ENCODE measurements at regions not wholly inside any gene's neighbourhood (a gene's known extent, or its start where the extent isn't known, plus 50 kb on each side); places are given as distances from the start of the nearest gene placed in this dataset.

DNA sequence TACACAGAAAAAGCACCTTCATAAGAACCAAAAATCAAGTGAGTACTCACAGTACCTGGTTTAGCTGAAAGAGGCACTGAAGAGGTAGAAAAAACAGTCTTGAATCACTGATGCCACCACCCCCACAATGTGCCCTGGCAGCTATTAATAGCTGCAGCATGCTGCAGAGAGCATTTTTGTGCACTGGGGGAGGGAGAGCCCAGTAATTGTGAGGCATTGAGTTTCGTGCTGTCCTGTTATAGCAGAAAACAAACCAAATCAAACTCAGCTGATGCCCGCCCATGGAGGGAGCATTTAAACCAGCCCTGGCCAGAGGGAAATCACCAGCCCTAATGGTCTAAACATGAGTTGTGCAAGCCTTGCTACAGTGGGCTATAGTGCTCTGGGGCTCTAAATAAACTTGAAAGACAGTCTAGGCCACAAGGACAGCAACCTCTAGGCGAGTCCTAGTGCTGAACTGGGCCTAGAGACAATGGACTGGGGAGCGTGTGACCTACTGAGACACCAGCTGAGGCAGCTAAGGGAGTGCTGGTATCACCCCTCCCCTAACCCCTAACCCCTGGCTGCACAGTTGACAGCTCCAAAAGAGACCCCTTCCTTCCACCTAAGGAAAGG lies 106.3 kb upstream of the TMLHE start:
- Histone ChIP-seq H3K4me3 (ENCODE audit: low read length) (no peak overlapping the region), H3K4me2 (ENCODE audit: low read length) (no peak overlapping the region), H2BK120ac (ENCODE audit: low read depth, low read length) (no peak overlapping the region), H3K79me2 (ENCODE audit: control insufficient read depth, insufficient read depth, low read length) (no peaks in the 10 kb centered on the region), H3K23ac (ENCODE audit: low read length) (no peak overlapping the region), H3K27me3 (ENCODE audit: insufficient read depth, low read length, poor library complexity) (no peaks in the 10 kb centered on the region), H3K4ac (ENCODE audit: low read depth, low read length) (no peak overlapping the region), H4K8ac (ENCODE audit: low read depth, low read length) (no peak overlapping the region), H3K9ac (ENCODE audit: low read length) (no peak overlapping the region), H3K4me1 (ENCODE audit: control insufficient read depth, low read depth, low read length) (no peaks in the 10 kb centered on the region), H3K56ac (ENCODE audit: low read length) (no peak overlapping the region), H3K18ac (ENCODE audit: low read length) (no peak overlapping the region), H4K5ac (ENCODE audit: low read length) (no peak overlapping the region), H2BK5ac (ENCODE audit: low read length) (no peak overlapping the region), H2BK15ac (replicated peaks; ENCODE audit: low read depth) (no peak overlapping the region), H3K27ac (ENCODE audit: low read depth, low read length) (no peak overlapping the region), H3K79me1 (ENCODE audit: low read length) (no peaks in the 10 kb centered on the region), H2AK5ac (ENCODE audit: low read length) (no peak overlapping the region), H3K36me3 (ENCODE audit: control insufficient read depth, insufficient read depth, low read length) (no peaks in the 10 kb centered on the region)
- DNase-seq = no peak
- no CpG with 5 or more reads among the region's 4 CpGs for WGBS (ENCODE audit: extremely low coverage, insufficient coverage, low lambda C conversion rate)

DNA sequence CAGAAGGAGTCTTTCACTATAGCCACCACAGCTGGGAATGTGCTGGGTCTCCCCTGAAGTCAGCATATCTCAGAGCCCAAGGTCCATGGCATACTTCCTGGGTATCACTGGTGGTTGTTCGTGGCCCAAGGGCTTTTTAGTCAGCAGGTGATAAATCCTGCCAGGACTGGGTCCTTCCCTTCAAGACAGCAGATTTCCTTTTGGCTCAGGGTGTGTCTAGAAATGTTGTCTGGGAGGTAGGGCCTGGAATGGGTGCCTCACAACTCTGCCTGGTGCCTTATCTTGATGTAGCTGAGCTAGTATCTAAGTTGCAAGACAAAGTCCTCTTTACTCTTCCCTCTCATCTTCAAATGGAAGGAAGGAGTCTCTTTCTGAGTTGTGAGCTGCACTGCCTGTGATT lies 102.4 kb upstream of the TMLHE start:
- no peak for DNase-seq
- no CpG with 5 or more reads among the region's 1 CpG for WGBS (ENCODE audit: extremely low coverage, insufficient coverage, low lambda C conversion rate)
- Histone ChIP-seq H3K79me1 (ENCODE audit: low read length) (no peaks in the 10 kb centered on the region), H2BK120ac (ENCODE audit: low read depth, low read length) (no peak overlapping the region), H3K36me3 (ENCODE audit: control insufficient read depth, insufficient read depth, low read length) (no peaks in the 10 kb centered on the region), H3K4me1 (ENCODE audit: control insufficient read depth, low read depth, low read length) (no peaks in the 10 kb centered on the region), H3K23ac (ENCODE audit: low read length) (no peak overlapping the region), H2BK15ac (replicated peaks; ENCODE audit: low read depth) (no peak overlapping the region), H4K5ac (ENCODE audit: low read length) (no peak overlapping the region), H3K4ac (ENCODE audit: low read depth, low read length) (no peak overlapping the region), H3K27me3 (ENCODE audit: insufficient read depth, low read length, poor library complexity) (no peaks in the 10 kb centered on the region), H2AK5ac (ENCODE audit: low read length) (no peak overlapping the region), H3K27ac (ENCODE audit: low read depth, low read length) (no peak overlapping the region), H3K9ac (ENCODE audit: low read length) (no peak overlapping the region), H3K79me2 (ENCODE audit: control insufficient read depth, insufficient read depth, low read length) (no peaks in the 10 kb centered on the region), H2BK5ac (ENCODE audit: low read length) (no peak overlapping the region), H4K8ac (ENCODE audit: low read depth, low read length) (no peak overlapping the region), H3K4me2 (ENCODE audit: low read length) (no peak overlapping the region), H3K56ac (ENCODE audit: low read length) (no peak overlapping the region), H3K4me3 (ENCODE audit: low read length) (no peak overlapping the region), H3K18ac (ENCODE audit: low read length) (no peak overlapping the region)

DNA sequence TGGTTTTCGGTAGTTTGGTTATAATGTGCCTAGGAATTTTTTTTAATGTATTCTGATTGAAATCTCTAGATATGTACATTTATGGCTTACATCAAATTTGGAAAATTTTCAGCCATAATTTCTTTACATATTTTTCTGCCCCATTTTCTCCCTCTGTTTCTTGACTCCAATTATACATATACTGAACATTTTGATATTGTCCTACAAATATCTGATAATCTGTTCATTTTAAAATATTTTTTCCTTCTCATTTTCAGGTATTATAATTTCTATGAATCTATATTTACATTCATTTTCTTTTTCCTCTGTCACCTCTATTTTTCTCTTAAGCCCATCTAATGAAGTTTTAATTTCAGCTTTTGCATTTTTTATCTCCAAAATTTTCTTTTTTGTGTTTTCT lies 82.7 kb upstream of the TMLHE start:
- no CpG with 5 or more reads among the region's 1 CpG for WGBS (ENCODE audit: extremely low coverage, insufficient coverage, low lambda C conversion rate)
- H3K4me3 ChIP-seq (ENCODE audit: low read length) = no peak overlapping the region
- no peak overlapping the region for H3K4ac ChIP-seq (ENCODE audit: low read depth, low read length)
- H2BK5ac ChIP-seq (ENCODE audit: low read length) = no peak overlapping the region
- no peak overlapping the region for H4K5ac ChIP-seq (ENCODE audit: low read length)
- H3K36me3 ChIP-seq (ENCODE audit: control insufficient read depth, insufficient read depth, low read length) = no peaks in the 10 kb centered on the region
- no peak for DNase-seq
- H3K79me2 ChIP-seq (ENCODE audit: control insufficient read depth, insufficient read depth, low read length) = no peaks in the 10 kb centered on the region
- no peaks in the 10 kb centered on the region for H3K27me3 ChIP-seq (ENCODE audit: insufficient read depth, low read length, poor library complexity)
- no peak overlapping the region for H2BK15ac ChIP-seq (replicated peaks; ENCODE audit: low read depth)
- no peak overlapping the region for H3K23ac ChIP-seq (ENCODE audit: low read length)
- no peak overlapping the region for H2BK120ac ChIP-seq (ENCODE audit: low read depth, low read length)
- H3K4me2 ChIP-seq (ENCODE audit: low read length) = no peak overlapping the region
- no peak overlapping the region for H4K8ac ChIP-seq (ENCODE audit: low read depth, low read length)
- H2AK5ac ChIP-seq (ENCODE audit: low read length) = no peak overlapping the region
- no peaks in the 10 kb centered on the region for H3K79me1 ChIP-seq (ENCODE audit: low read length)
- H3K18ac ChIP-seq (ENCODE audit: low read length) = no peak overlapping the region
- H3K56ac ChIP-seq (ENCODE audit: low read length) = no peak overlapping the region
- H3K4me1 ChIP-seq (ENCODE audit: control insufficient read depth, low read depth, low read length) = no peaks in the 10 kb centered on the region
- no peak overlapping the region for H3K9ac ChIP-seq (ENCODE audit: low read length)
- no peak overlapping the region for H3K27ac ChIP-seq (ENCODE audit: low read depth, low read length)

DNA sequence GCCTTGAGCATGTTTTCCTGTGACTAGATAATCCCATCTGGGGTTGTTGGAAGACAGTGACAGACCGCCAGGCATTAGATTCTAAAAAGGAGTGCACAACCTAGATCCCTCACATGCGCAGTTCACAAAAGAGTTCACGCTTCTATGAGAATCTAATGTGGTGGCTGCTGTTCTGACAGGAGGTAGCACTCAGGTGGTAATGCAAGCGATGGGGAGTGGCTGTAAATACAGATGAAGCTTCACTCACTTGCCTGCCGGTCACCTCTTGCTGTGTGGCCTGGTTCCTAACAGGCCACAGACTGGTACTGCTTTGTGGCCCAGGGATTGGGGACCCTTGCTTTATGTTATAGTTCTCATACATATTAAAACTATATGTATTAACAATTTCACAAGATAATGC lies 81.9 kb upstream of the TMLHE start:
- H2BK120ac ChIP-seq (ENCODE audit: low read depth, low read length) = no peak overlapping the region
- no peak for DNase-seq
- H3K79me1 ChIP-seq (ENCODE audit: low read length) = no peaks in the 10 kb centered on the region
- H2BK15ac ChIP-seq (replicated peaks; ENCODE audit: low read depth) = no peak overlapping the region
- no peaks in the 10 kb centered on the region for H3K4me1 ChIP-seq (ENCODE audit: control insufficient read depth, low read depth, low read length)
- H2AK5ac ChIP-seq (ENCODE audit: low read length) = no peak overlapping the region
- H3K9ac ChIP-seq (ENCODE audit: low read length) = no peak overlapping the region
- no peak overlapping the region for H4K5ac ChIP-seq (ENCODE audit: low read length)
- H3K27ac ChIP-seq (ENCODE audit: low read depth, low read length) = no peak overlapping the region
- H3K4me2 ChIP-seq (ENCODE audit: low read length) = no peak overlapping the region
- H4K8ac ChIP-seq (ENCODE audit: low read depth, low read length) = no peak overlapping the region
- no peak overlapping the region for H3K18ac ChIP-seq (ENCODE audit: low read length)
- H3K27me3 ChIP-seq (ENCODE audit: insufficient read depth, low read length, poor library complexity) = no peaks in the 10 kb centered on the region
- no peak overlapping the region for H3K4me3 ChIP-seq (ENCODE audit: low read length)
- no peak overlapping the region for H3K4ac ChIP-seq (ENCODE audit: low read depth, low read length)
- no peak overlapping the region for H3K23ac ChIP-seq (ENCODE audit: low read length)
- H3K36me3 ChIP-seq (ENCODE audit: control insufficient read depth, insufficient read depth, low read length) = no peaks in the 10 kb centered on the region
- H2BK5ac ChIP-seq (ENCODE audit: low read length) = no peak overlapping the region
- no peaks in the 10 kb centered on the region for H3K79me2 ChIP-seq (ENCODE audit: control insufficient read depth, insufficient read depth, low read length)
- H3K56ac ChIP-seq (ENCODE audit: low read length) = no peak overlapping the region
- no CpG with 5 or more reads among the region's 5 CpGs for WGBS (ENCODE audit: extremely low coverage, insufficient coverage, low lambda C conversion rate)

DNA sequence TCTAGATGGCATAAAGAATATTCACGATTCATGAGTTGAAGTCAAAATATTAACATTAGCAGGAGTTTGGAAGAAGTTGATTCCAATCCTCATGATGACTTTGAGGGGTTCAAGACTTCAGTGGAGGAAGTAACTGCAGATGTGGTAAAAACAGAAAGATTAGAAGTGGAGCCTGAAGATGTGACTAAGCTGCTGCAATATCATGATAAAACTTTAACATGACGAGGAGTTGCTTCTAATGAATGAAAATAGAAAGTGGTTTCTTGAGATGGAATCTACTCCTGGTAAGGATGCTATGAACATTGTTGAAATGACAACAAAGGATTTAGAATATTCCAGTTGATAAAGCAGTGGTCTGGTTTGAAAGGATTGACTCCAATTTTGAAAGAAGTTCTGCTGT lies 70.1 kb upstream of the TMLHE start:
- Histone ChIP-seq H3K56ac (ENCODE audit: low read length) (no peak overlapping the region), H3K9ac (ENCODE audit: low read length) (no peak overlapping the region), H3K18ac (ENCODE audit: low read length) (no peak overlapping the region), H3K36me3 (ENCODE audit: control insufficient read depth, insufficient read depth, low read length) (no peaks in the 10 kb centered on the region), H3K27ac (ENCODE audit: low read depth, low read length) (no peak overlapping the region), H4K8ac (ENCODE audit: low read depth, low read length) (no peak overlapping the region), H3K27me3 (ENCODE audit: insufficient read depth, low read length, poor library complexity) (no peaks in the 10 kb centered on the region), H3K79me1 (ENCODE audit: low read length) (no peaks in the 10 kb centered on the region), H2BK15ac (replicated peaks; ENCODE audit: low read depth) (no peak overlapping the region), H3K4ac (ENCODE audit: low read depth, low read length) (no peak overlapping the region), H2AK5ac (ENCODE audit: low read length) (no peak overlapping the region), H4K5ac (ENCODE audit: low read length) (no peak overlapping the region), H3K79me2 (ENCODE audit: control insufficient read depth, insufficient read depth, low read length) (no peaks in the 10 kb centered on the region), H3K4me1 (ENCODE audit: control insufficient read depth, low read depth, low read length) (no peaks in the 10 kb centered on the region), H2BK5ac (ENCODE audit: low read length) (no peak overlapping the region), H3K4me3 (ENCODE audit: low read length) (no peak overlapping the region), H3K4me2 (ENCODE audit: low read length) (no peak overlapping the region), H2BK120ac (ENCODE audit: low read depth, low read length) (no peak overlapping the region), H3K23ac (ENCODE audit: low read length) (no peak overlapping the region)
- WGBS (ENCODE audit: extremely low coverage, insufficient coverage, low lambda C conversion rate) = no CpG with 5 or more reads among the region's 2 CpGs
- no peak for DNase-seq

DNA sequence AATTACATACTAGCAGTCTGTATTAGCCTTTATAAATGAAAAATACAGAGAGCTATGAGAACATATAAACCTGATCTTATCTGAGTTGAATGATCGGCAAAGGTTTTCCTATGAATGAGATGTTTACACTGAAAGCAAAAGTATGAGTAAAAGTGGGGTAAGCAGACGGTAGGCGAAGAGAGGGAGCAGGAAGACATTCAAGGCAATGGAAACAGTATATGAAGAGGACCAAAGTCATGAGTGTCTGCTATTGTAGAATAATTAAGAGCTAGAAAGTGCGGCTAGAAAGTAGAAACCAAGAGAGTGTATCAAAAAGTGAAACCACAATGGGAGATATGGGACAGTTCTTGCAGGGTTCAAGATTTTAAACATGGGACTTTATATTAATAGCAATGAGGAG lies 67.0 kb upstream of the TMLHE start:
- no peak overlapping the region for H2BK5ac ChIP-seq (ENCODE audit: low read length)
- H3K4me2 ChIP-seq (ENCODE audit: low read length) = no peak overlapping the region
- H3K4me3 ChIP-seq (ENCODE audit: low read length) = no peak overlapping the region
- H4K5ac ChIP-seq (ENCODE audit: low read length) = no peak overlapping the region
- H3K56ac ChIP-seq (ENCODE audit: low read length) = no peak overlapping the region
- H3K18ac ChIP-seq (ENCODE audit: low read length) = no peak overlapping the region
- no peak overlapping the region for H4K8ac ChIP-seq (ENCODE audit: low read depth, low read length)
- no peak overlapping the region for H2AK5ac ChIP-seq (ENCODE audit: low read length)
- no peak for DNase-seq
- H2BK120ac ChIP-seq (ENCODE audit: low read depth, low read length) = no peak overlapping the region
- no peak overlapping the region for H3K4ac ChIP-seq (ENCODE audit: low read depth, low read length)
- no CpG with 5 or more reads among the region's 4 CpGs for WGBS (ENCODE audit: extremely low coverage, insufficient coverage, low lambda C conversion rate)
- no peaks in the 10 kb centered on the region for H3K27me3 ChIP-seq (ENCODE audit: insufficient read depth, low read length, poor library complexity)
- no peaks in the 10 kb centered on the region for H3K79me2 ChIP-seq (ENCODE audit: control insufficient read depth, insufficient read depth, low read length)
- H3K36me3 ChIP-seq (ENCODE audit: control insufficient read depth, insufficient read depth, low read length) = no peaks in the 10 kb centered on the region
- no peaks in the 10 kb centered on the region for H3K79me1 ChIP-seq (ENCODE audit: low read length)
- H3K27ac ChIP-seq (ENCODE audit: low read depth, low read length) = no peak overlapping the region
- H2BK15ac ChIP-seq (replicated peaks; ENCODE audit: low read depth) = no peak overlapping the region
- no peaks in the 10 kb centered on the region for H3K4me1 ChIP-seq (ENCODE audit: control insufficient read depth, low read depth, low read length)
- no peak overlapping the region for H3K9ac ChIP-seq (ENCODE audit: low read length)
- H3K23ac ChIP-seq (ENCODE audit: low read length) = no peak overlapping the region
